Caco-2 (cell line): ENCODE measurements at regions not wholly inside any gene's neighbourhood (a gene's known extent, or its start where the extent isn't known, plus 50 kb on each side); places are given as distances from the start of the nearest gene placed in this dataset.

Source experiments
- BruUV-seq: library from RNA; stranded (reverse); fragments of 400-500 nt; replicated peaks from 2 replicates; lab custom pipeline; 2021; lab: Mats Ljungman, UMichigan
- CTCF ChIA-PET: fragments of 300-600 bp; sonication (Branson Sonifier 250); formaldehyde crosslinking; loops from one replicate; lab custom pipeline; 2022; ENCODE audit warnings: antibody characterized with exemption; lab: Charles Lee
- POLR2A ChIA-PET: fragments of 300-600 bp; sonication (Branson Sonifier 250); formaldehyde crosslinking; loops from one replicate; lab custom pipeline; 2022; ENCODE audit warnings: antibody characterized with exemption; lab: Charles Lee
- DNase-seq, 2 experiments: peaks; one replicate each; pipeline versions ENCODE4 v3.0.0 to v3.0.0-alpha.2; 2020 to 2022
- H3K27me3 ChIP-seq: replicated peaks from 2 replicates; pipeline ENCODE4 v1.6.0; 2011; ENCODE audit warnings: low read length; ENCODE audit not compliant: control insufficient read depth, insufficient read depth
- H3K36me3 ChIP-seq: 2 replicates; pipeline ENCODE4 v1.5.1; 2011; ENCODE audit warnings: low read length; ENCODE audit not compliant: control insufficient read depth, insufficient read depth
- H3K4me1 ChIP-seq: fragments of 250-450 bp; sonication (Bioruptor Pico); 2 replicates; pipeline ENCODE4 v1.5.1; 2020; ENCODE audit warnings: mild to moderate bottlenecking
- H3K4me3 ChIP-seq: 2 replicates; pipeline ENCODE4 v1.5.1; 2011; ENCODE audit warnings: low read depth, mild to moderate bottlenecking, control low read depth, low read length
- H3K9me3 ChIP-seq: fragments of 250-450 bp; sonication (Bioruptor Pico); 2 replicates; pipeline ENCODE4 v1.5.1; 2020; ENCODE audit warnings: mild to moderate bottlenecking, moderate library complexity
- H3K27ac Mint-ChIP-seq: one replicate; pipeline ENCODE4 v1.8.0; 2022; ENCODE audit warnings: mixed read lengths; ENCODE audit not compliant: unreplicated experiment
- H3K27me3 Mint-ChIP-seq: one replicate; pipeline ENCODE4 v1.8.0; 2022; ENCODE audit warnings: mixed read lengths; ENCODE audit not compliant: insufficient read depth, unreplicated experiment
- H3K36me3 Mint-ChIP-seq: one replicate; pipeline ENCODE4 v1.8.0; 2022; ENCODE audit warnings: mild to moderate bottlenecking, mixed read lengths; ENCODE audit not compliant: insufficient read depth, unreplicated experiment
- H3K4me1 Mint-ChIP-seq: one replicate; pipeline ENCODE4 v1.8.0; 2022; ENCODE audit warnings: low read depth, mixed read lengths; ENCODE audit not compliant: unreplicated experiment
- H3K4me3 Mint-ChIP-seq: one replicate; pipeline ENCODE4 v1.8.0; 2022; ENCODE audit warnings: mild to moderate bottlenecking, moderate library complexity, mixed read lengths; ENCODE audit not compliant: unreplicated experiment
- H3K9me3 Mint-ChIP-seq: one replicate; pipeline ENCODE4 v1.8.0; 2022; ENCODE audit warnings: mixed read lengths; ENCODE audit not compliant: unreplicated experiment
- intact Hi-C: fragments of 100-400 bp; cut with micrococcal nuclease; formaldehyde crosslinking; loops from one replicate; pipeline ENCODE4 v1.10.0; 2022; ENCODE audit not compliant: unreplicated experiment
- TF ChIP-seq, protein P1 (sequence below), 2 experiments: fragments of 200-600 bp in 1 of 2; IDR thresholded peaks; 1 replicate in 1 of 2; 2 replicates in 1 of 2; pipeline versions ENCODE4 v1.5.1 to v1.8.0; 2011 to 2022; ENCODE audit warnings: antibody characterized with exemption in 1 of 2, control low read depth in 1 of 2, inconsistent platforms in 1 of 2, low read depth in 1 of 2, low read length in 1 of 2, mild to moderate bottlenecking in 1 of 2, moderate library complexity in 1 of 2; ENCODE audit not compliant: insufficient read depth in 1 of 2, severe bottlenecking in 1 of 2, unreplicated experiment in 1 of 2

DNA sequence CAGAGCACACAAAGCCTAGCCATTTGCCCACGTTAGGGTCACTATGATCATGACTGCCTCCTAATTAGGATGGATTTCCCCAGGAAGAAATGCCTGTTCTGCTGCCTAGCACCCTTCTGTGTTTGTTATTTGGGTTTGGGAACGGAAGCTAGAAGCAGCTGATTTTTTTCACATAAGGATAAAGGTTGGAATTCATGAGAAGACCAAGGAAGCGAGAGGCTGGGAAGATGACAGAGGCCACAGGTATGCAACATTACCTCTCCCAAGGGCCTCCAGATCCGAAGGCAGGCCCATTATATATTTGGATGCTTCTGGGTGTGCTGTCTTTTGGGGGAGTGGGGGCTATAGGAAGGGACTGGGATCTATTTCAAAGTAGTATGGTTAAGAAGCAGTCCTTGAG, 204.7 kb downstream of the FBXO15 start:
- POLR2A ChIA-PET, result no interaction called here
- intact Hi-C loops, result no loop called here
- H3K4me3 Mint-ChIP-seq, result no peak overlapping the region

GRCh38 chr18:73942081-73942625, 205.5 kb downstream of the FBXO15 start:
- ChIA-PET CTCF (no interaction called here), POLR2A (no interaction called here)
- H3K36me3 ChIP-seq, result no peaks in the 10 kb centered on the region
- H3K4me3 ChIP-seq, result no peak overlapping the region
- DNase-seq, result no peak
- no TSS peak for BruUV-seq
- no peaks in the 10 kb centered on the region for H3K9me3 Mint-ChIP-seq
- intact Hi-C loops, result no loop called here
- TF ChIP-seq, protein P1, sequence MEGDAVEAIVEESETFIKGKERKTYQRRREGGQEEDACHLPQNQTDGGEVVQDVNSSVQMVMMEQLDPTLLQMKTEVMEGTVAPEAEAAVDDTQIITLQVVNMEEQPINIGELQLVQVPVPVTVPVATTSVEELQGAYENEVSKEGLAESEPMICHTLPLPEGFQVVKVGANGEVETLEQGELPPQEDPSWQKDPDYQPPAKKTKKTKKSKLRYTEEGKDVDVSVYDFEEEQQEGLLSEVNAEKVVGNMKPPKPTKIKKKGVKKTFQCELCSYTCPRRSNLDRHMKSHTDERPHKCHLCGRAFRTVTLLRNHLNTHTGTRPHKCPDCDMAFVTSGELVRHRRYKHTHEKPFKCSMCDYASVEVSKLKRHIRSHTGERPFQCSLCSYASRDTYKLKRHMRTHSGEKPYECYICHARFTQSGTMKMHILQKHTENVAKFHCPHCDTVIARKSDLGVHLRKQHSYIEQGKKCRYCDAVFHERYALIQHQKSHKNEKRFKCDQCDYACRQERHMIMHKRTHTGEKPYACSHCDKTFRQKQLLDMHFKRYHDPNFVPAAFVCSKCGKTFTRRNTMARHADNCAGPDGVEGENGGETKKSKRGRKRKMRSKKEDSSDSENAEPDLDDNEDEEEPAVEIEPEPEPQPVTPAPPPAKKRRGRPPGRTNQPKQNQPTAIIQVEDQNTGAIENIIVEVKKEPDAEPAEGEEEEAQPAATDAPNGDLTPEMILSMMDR (IDR thresholded peaks at IDR 0.05; ENCODE audit: insufficient read depth in 1 of 2, low read depth in 1 of 2, low read length in 1 of 2, severe bottlenecking in 1 of 2, unreplicated experiment in 1 of 2), result no peak
- H3K4me1 Mint-ChIP-seq, result no peaks in the 10 kb centered on the region
- H3K36me3 Mint-ChIP-seq, result no peaks in the 10 kb centered on the region
- no peaks in the 10 kb centered on the region for H3K27me3 ChIP-seq
- H3K27ac Mint-ChIP-seq, result no peak overlapping the region
- H3K27me3 Mint-ChIP-seq, result peaks cover 10% of the 10 kb centered on the region
- no peak overlapping the region for H3K4me3 Mint-ChIP-seq
- H3K9me3 ChIP-seq, result no peaks in the 10 kb centered on the region
- no peaks in the 10 kb centered on the region for H3K4me1 ChIP-seq

More for the DNA sequence above, 204.7 kb downstream of the FBXO15 start:
- Mint-ChIP-seq H3K4me1 (no peaks in the 10 kb centered on the region), H3K27me3 (peaks cover 6% of the 10 kb centered on the region), H3K9me3 (peaks cover 7% of the 10 kb centered on the region), H3K27ac (no peak overlapping the region), H3K36me3 (no peaks in the 10 kb centered on the region)
- H3K9me3 ChIP-seq, result no peaks in the 10 kb centered on the region
- no TSS peak for BruUV-seq
- H3K4me3 ChIP-seq, result no peak overlapping the region
- CTCF ChIA-PET, result no interaction called here
- TF ChIP-seq, protein P1 (IDR thresholded peaks at IDR 0.05; ENCODE audit: insufficient read depth in 1 of 2, low read depth in 1 of 2, low read length in 1 of 2, severe bottlenecking in 1 of 2, unreplicated experiment in 1 of 2), result no peak
- DNase-seq, result no peak
- H3K27me3 ChIP-seq, result no peaks in the 10 kb centered on the region
- H3K4me1 ChIP-seq, result no peaks in the 10 kb centered on the region
- no peaks in the 10 kb centered on the region for H3K36me3 ChIP-seq

GRCh38 chr18:73940721-73941120, 206.9 kb downstream of the FBXO15 start:
- H3K4me1 ChIP-seq, result no peaks in the 10 kb centered on the region
- H3K27ac Mint-ChIP-seq, result no peak overlapping the region
- peaks cover 10% of the 10 kb centered on the region for H3K27me3 Mint-ChIP-seq
- no TSS peak for BruUV-seq
- no peak for DNase-seq
- intact Hi-C loops, result no loop called here
- H3K9me3 ChIP-seq, result no peaks in the 10 kb centered on the region
- H3K36me3 ChIP-seq, result no peaks in the 10 kb centered on the region
- no peak overlapping the region for H3K4me3 Mint-ChIP-seq
- CTCF ChIA-PET, result no interaction called here
- no peaks in the 10 kb centered on the region for H3K9me3 Mint-ChIP-seq
- H3K27me3 ChIP-seq, result no peaks in the 10 kb centered on the region
- H3K36me3 Mint-ChIP-seq, result no peaks in the 10 kb centered on the region
- TF ChIP-seq, protein P1 (IDR thresholded peaks at IDR 0.05; ENCODE audit: insufficient read depth in 1 of 2, low read depth in 1 of 2, low read length in 1 of 2, severe bottlenecking in 1 of 2, unreplicated experiment in 1 of 2), result no peak
- H3K4me1 Mint-ChIP-seq, result no peaks in the 10 kb centered on the region
- POLR2A ChIA-PET, result interaction anchor here (0.6 kb wide), 1 partner anchor 18 kb away, joined by 3 read pairs; no protein-coding TSS in a partner anchor
- H3K4me3 ChIP-seq, result no peak overlapping the region
